ENCODE measurements at regions not wholly inside any gene's neighbourhood (a gene's known extent, or its start where the extent isn't known, plus 50 kb on each side); places are given as distances from the start of the nearest gene placed in this dataset.

- no peak for TF ChIP-seq CTCF (IDR thresholded peaks at IDR 0.05)
- H3K4me1 Mint-ChIP-seq (ENCODE audit: low read depth), result no peaks in the 10 kb centered on the region
- no peaks in the 10 kb centered on the region for H3K27me3 Mint-ChIP-seq (ENCODE audit: insufficient read depth)
- H3K27ac Mint-ChIP-seq, result no peak overlapping the region
- H3K4me3 Mint-ChIP-seq, result no peak overlapping the region
- DNase-seq, result no peak
- no peaks in the 10 kb centered on the region for H3K36me3 Mint-ChIP-seq (ENCODE audit: low read depth)
- H3K9me3 Mint-ChIP-seq, result peaks cover 28% of the 10 kb centered on the region
Observed at GRCh38 chr2:142756430-142756829, 121.0 kb upstream of the KYNU start.

GRCh38 chr2:142755191-142755590 lies 122.3 kb upstream of the KYNU start:
- Mint-ChIP-seq H3K9me3 (peaks cover 27% of the 10 kb centered on the region), H3K27me3 (ENCODE audit: insufficient read depth) (no peaks in the 10 kb centered on the region), H3K27ac (no peak overlapping the region), H3K4me3 (no peak overlapping the region), H3K36me3 (ENCODE audit: low read depth) (no peaks in the 10 kb centered on the region), H3K4me1 (ENCODE audit: low read depth) (no peaks in the 10 kb centered on the region)
- TF ChIP-seq CTCF (IDR thresholded peaks at IDR 0.05), result no peak
- no peak for DNase-seq

GRCh38 chr2:142754182-142754581 lies 123.3 kb upstream of the KYNU start:
- Mint-ChIP-seq H3K36me3 (ENCODE audit: low read depth) (no peaks in the 10 kb centered on the region), H3K4me3 (no peak overlapping the region), H3K27me3 (ENCODE audit: insufficient read depth) (no peaks in the 10 kb centered on the region), H3K27ac (no peak overlapping the region), H3K4me1 (ENCODE audit: low read depth) (no peaks in the 10 kb centered on the region), H3K9me3 (peaks cover 21% of the 10 kb centered on the region; the same call in 1 of the 2 replicates)
- no peak for DNase-seq
- no peak for TF ChIP-seq CTCF (IDR thresholded peaks at IDR 0.05)

- no peak overlapping the region for H3K27ac Mint-ChIP-seq
- TF ChIP-seq CTCF (IDR thresholded peaks at IDR 0.05), result no peak
- H3K4me3 Mint-ChIP-seq, result no peak overlapping the region
- no peaks in the 10 kb centered on the region for H3K4me1 Mint-ChIP-seq (ENCODE audit: low read depth)
- no peaks in the 10 kb centered on the region for H3K36me3 Mint-ChIP-seq (ENCODE audit: low read depth)
- H3K9me3 Mint-ChIP-seq, result peaks cover 27% of the 10 kb centered on the region
- no peaks in the 10 kb centered on the region for H3K27me3 Mint-ChIP-seq (ENCODE audit: insufficient read depth)
- DNase-seq, result no peak
Observed at GRCh38 chr2:142750858-142751257, 126.6 kb upstream of the KYNU start.

- no peaks in the 10 kb centered on the region for H3K36me3 Mint-ChIP-seq (ENCODE audit: low read depth)
- no peak for TF ChIP-seq CTCF (IDR thresholded peaks at IDR 0.05)
Observed at GRCh38 chr2:142748559-142749099, 128.8 kb upstream of the KYNU start.

GRCh38 chr2:142745691-142746090 lies 131.8 kb upstream of the KYNU start:
- H3K27me3 Mint-ChIP-seq (ENCODE audit: insufficient read depth), result no peaks in the 10 kb centered on the region
- H3K36me3 Mint-ChIP-seq (ENCODE audit: low read depth), result no peaks in the 10 kb centered on the region
- H3K9me3 Mint-ChIP-seq, result peaks cover 24% of the 10 kb centered on the region
- no peak for DNase-seq
- H3K4me3 Mint-ChIP-seq, result no peak overlapping the region
- no peaks in the 10 kb centered on the region for H3K4me1 Mint-ChIP-seq (ENCODE audit: low read depth)
- TF ChIP-seq CTCF (IDR thresholded peaks at IDR 0.05), result no peak
- no peak overlapping the region for H3K27ac Mint-ChIP-seq

More at GRCh38 chr2:142748559-142749099, 128.8 kb upstream of the KYNU start:
- Mint-ChIP-seq H3K27ac (no peak overlapping the region), H3K4me3 (no peak overlapping the region), H3K27me3 (ENCODE audit: insufficient read depth) (no peaks in the 10 kb centered on the region), H3K4me1 (ENCODE audit: low read depth) (no peaks in the 10 kb centered on the region), H3K9me3 (peaks cover 30% of the 10 kb centered on the region)
- DNase-seq, result no peak

Measured in HFFc6 (cell line).